ENCODE measurements at regions not wholly inside any gene's neighbourhood (a gene's known extent, or its start where the extent isn't known, plus 50 kb on each side); places are given as distances from the start of the nearest gene placed in this dataset.
"Not testable (repeated sequence)": the region's sequence is repeated elsewhere in the genome, so short reads cannot be mapped to it uniquely, and the experiment has no call there.

DNA sequence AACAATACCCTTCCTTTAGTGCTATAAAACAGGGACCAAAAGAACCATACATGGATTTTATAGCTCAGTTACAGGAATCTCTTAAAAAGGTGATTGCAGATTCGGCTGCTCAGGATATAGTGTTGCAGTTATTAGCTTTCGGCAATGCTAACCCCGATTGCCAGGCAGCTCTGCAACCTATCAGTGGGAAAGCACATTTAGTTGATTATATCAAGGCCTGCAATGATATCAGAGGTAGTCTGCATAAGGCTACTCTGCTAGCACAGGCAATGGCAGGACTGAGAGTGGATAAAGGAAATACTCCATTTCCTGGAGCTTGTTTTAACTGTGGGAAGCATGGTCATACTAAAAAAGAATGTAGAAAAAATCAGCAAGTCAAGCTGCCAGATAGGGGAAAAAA, 327.7 kb downstream of the REEP3 start:
- DNase-seq (ENCODE audit: low read depth) = not testable (repeated sequence)

DNA sequence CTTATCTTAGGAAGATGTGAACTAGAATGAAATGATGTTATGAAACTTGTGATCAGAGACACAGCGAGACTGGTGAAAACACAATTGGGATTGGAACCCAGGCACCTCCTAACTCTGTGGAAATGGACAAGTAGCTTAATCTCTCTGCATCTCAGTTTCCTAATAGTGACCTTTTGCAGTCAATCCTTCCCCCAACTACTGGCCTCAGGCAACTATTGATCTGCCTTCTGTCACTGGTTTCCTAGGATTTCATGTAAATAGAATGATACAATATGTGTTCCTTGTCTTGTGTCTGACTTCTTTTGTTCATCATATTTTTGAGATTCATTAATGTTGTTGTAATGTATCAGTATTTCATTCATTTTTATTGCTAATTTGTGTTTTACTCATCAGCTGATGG, 341.7 kb downstream of the REEP3 start:
- no peak for DNase-seq (ENCODE audit: low read depth)

DNA sequence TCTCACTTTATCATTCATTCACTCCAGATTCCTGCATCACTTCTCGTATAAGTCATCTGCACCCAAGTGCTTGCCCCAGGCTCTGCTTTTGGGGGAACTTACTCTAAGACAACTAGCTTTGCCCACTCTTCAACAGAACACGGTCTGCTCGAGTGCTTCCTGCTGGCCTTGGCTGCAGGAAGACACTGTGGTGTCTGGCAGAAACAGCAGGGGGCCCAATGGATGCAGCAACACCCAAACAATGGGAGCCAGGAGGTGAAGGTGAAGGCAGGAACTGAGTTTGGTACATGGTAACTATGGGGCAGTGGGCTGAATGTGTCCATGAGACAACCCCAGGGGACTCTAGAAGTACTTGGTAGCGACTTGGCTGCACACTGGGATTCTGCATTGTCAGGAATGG, 344.0 kb downstream of the REEP3 start:
- no peak for DNase-seq (ENCODE audit: low read depth)

DNA sequence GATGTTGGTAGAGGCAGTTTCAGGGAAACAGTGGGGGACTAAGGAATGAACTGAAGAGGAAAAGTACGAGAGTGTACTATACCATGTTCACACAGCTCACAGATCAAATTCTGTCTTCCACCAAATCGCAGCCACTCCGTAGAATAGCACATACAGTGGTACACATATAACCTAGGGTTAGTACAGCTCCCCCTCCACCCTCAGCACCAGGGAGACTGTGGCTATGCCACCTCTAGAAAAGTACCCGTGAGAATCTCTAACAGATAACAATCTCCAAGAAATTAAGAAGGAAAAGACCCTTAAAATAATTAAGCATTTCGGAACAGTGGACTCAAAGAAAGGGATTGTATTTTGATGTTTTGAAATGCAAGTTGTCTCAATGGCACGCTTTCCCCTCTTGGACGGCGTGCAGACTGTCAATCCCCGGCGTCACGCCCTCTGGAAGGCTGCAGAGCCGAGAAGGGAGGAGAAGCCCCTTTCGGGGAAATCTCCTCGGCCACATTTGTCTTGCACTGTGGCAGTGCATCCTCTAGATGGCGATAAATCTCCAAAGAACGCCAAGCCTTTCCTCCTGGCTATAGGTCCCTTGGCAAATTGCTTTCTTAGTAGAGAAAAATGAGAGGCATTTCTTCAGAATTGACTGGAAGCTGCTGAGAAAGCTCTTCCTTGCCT, 345.0 kb downstream of the REEP3 start:
- peak; percentile 41 for DNase-seq (ENCODE audit: low read depth)

DNA sequence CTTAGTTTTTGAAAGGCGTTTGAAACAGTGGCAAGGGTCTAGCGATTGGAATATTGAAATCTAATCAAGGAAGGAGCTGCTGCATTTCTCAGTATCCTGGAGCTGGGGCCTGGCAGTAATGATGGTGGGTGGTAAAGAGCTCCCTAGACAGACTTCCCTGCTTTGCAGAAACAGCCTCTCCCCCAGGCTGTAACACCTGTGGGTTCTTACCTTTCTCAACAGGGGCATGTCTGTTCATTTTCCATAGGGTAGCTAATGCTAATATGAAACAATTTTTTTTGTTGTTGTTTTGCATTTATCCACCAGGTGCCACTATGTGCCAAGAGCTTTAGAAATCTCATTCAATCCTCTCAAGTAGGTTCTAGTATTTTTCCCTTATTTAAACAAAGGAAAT, 345.5 kb downstream of the REEP3 start:
- no peak for DNase-seq (ENCODE audit: low read depth)

DNA sequence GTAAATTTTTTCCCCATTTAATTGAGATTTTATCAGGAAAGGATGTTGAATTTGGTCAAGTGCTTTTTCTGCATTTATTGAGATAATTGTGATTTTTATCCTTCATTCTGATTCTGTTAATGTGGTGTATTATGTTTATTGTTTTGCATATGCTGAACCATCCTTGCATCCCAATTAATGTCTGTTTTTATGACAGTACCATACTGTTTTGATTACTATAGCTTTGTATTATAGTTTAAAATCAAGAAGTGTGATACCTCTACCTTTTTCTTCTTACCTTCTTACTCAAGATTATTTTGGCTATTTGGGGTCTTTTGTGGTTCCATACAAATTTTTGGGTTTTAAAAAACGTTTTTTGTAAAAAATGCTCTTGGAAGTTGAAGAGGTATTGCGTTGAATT, 357.2 kb downstream of the REEP3 start:
- no peak for DNase-seq (ENCODE audit: low read depth)

DNA sequence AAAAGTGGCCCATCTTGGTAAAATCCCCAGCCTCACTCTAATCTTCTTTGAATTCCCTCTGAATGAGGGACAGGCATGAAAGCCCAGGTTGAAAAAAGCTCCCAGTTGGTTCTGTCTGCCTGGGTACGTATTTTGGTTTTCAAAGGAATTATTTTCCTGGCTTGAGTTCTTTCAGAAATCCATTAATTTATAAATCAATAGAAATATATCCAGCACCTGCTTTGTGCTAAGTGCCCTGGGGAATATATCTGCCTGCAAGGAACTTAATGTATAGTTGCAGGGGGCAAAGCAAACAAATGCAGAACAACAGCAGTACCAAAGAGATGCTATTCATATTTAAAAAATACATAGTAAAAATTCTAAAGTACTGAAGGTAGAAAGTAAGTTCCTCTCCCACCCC, 362.7 kb downstream of the REEP3 start:
- DNase-seq (ENCODE audit: low read depth) = no peak

DNA sequence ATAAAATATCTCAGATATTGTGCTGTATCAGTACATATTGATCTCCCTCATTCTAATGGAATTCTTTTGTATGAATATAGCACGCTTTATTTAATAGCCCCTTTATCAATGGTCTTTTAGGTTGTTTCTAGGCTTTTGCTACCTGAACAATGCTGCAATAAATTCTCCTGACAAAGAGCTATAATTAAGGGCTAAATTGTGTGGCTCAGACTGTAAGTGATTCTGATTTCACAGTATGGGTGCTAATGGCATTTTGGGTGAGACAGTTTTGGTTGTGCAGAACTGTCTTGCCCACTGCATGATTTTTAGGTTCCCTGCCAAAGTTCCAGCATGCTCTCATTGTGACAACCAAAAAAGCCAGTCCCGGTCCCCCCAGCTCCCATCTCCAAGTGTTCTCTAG, 363.2 kb downstream of the REEP3 start:
- DNase-seq (ENCODE audit: low read depth) = no peak

DNA sequence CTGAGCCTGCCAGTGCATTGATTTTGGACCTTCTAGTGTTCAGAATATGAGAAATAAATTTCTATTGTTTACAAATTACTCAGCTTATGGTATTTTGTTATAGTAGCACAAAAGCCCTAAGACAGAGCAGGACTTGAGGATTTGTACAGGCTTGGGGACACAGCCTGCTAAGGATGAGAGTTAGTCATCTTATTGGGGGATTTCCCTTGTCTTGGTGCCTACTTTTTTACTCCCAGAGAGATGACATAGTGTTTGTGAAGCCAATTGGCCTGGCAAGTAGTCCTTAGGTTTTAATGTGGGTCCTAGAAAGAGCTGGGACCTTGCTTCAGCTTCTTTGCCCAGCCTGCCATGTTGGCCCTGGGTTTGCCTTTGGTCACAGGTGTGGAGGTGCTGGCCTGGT, 364.0 kb downstream of the REEP3 start:
- DNase-seq (ENCODE audit: low read depth) = no peak

DNA sequence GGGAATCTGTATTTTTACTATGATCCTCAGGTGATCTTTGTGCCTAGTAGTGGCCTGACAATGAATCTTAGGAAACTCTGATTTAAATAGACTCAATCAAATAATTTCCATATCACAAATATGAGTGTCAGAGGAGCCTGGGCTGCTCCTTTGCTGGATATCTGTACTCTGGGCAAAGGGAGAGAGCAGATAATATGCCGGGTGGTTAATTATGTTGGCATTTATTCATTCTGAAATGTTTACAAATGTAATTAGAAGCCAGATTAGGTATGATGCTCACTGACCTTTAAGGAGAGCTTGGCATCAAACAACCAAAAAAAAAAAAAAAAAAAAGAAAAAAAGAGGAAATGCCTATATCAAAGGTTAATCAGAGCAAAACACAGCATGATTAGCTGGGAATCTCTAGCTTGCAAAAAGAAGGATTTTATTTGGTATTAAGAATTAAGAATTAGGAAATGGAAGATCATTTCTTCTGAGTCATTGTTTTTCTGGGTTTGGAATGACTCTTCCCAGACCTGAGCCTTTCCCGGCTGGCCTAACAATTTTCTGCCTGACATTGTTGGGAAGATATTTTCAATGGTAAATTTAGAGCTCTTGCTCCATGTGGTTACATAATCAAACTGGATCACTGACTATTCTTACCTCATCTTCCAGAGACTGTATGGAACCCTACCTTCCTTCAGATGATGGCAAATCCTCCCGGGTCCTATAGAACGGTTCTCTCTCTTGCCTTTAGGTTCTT, 365.3 kb downstream of the REEP3 start:
- DNase-seq (ENCODE audit: low read depth) = no peak

DNA sequence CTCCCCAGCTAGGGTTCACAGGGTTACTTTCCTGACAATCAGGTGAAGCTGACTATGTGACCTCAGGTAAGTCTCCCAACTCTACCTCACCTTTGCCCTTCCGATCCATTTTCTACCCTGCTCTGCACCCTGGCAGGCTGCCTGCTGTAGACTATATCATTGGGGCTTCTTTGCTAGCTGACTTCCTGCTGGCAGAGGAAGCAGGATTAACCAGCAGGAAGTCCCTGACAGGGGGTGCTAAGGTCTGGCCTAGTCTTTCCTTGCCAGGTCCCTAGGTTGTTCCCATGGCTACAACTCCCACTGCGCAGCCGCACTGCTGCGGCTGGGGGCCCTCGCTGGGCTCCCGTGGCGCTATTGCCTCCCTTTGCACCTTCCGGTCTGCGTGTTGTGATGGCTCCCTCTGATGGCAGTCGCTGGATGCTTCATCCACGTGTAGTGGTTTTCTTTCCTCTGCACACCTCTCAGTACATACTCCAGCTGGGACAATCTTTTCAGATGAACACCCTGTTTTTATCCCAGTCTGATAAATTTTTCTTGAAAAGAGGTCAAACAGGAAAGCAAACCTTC, 365.9 kb downstream of the REEP3 start:
- DNase-seq (ENCODE audit: low read depth) = no peak

DNA sequence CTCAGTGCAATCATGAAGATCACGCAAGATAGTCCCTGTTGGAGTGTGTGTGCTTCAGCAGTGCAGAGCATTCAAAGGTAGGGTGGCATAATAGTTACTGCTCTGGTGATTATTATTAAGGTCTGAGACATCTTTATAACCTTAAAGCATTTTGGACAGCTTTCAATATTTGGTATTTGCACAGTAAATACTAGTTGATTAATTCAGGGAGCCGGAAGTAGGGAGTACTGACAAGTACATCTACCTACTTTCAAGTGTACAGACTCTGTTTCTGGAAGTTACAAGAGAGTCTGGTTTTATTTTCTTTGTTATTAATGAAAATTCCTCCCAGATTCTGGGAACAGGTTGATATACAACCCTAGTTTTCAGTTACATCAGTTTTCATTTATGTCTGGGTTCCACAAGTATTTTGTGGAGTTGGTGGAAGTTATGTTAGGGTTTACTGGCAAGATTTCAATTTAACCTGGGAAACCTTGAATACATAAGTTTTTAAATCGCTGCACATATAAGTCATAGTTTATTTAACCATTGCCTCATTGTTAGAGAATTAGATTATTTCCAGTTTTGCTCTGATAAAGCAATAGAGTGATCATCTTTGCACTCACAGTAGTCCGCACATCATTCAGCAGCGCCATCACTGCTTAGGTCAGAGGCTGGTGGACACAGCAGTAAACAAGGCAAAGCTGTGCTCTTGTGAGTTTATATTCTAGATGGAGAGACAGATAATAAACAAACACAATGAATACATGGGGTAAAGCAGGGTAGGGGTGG, 366.6 kb downstream of the REEP3 start:
- no peak for DNase-seq (ENCODE audit: low read depth)

DNA sequence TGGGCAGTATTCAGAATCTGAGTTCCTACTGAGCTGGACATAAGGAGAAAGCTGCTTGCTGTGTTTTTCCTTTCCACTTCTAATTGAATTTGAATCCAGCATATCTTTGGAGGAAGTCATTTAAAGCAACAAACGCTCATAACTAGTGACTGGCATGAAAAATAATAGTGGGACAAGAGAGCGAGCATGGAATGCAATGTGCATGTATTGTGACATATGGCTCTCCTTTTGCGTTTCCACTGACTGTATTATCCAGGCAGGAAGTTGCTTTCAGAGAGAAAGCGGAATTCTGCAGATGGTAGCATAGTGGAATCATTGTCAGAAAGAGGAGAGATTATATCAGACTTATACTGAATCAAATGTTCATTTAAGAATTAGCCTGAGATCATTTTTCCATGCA, 368.6 kb downstream of the REEP3 start:
- DNase-seq (ENCODE audit: low read depth) = no peak

DNA sequence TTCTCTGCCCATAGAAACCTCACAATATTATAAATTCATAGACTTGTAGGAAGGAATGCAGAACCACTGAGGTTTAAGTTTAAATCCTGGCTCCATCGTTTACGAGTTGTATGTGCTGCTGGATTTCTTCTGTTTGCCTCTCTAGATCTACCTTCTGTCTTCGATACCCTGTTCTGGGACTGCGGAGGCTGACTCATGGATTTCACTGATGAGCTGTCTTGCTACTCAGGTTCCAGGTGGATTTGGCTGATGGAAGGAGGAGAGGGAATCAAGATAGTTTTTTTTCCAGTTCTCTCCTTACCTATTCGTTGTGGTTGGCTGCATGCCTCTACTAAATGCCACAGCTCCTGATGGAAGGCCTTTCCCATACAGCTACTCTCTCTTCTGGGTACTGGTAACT, 375.8 kb downstream of the REEP3 start:
- DNase-seq (ENCODE audit: low read depth) = no peak

DNA sequence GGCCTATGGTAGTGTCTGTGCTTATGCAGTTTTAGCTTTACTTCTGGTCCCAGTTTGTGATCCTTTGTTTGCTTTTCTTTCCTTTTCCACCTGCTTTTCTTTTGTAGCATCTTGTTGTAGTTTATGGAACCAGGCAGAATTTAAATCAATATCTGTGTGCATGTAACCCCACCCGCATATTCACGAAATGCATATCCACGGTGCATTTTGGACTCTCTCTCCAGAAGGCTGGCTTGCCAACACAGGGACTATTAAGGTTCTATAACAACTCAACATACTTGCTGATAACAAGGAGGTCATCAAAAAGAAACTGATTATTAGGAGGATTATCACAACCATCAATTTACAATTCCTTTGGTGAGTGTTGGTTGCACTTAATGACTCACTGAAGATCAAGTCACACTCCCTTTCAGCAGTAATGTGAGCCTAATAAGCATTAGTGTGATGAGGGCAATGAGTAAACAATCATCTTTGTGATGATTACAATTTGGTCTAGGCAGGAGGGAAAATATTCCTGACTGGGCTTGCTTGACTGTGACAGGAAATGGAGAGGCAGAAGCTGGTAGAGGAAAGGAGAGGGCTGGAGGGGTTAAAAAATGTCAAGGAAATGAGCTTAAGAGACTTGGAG, 378.6 kb downstream of the REEP3 start:
- DNase-seq (ENCODE audit: low read depth) = no peak

DNA sequence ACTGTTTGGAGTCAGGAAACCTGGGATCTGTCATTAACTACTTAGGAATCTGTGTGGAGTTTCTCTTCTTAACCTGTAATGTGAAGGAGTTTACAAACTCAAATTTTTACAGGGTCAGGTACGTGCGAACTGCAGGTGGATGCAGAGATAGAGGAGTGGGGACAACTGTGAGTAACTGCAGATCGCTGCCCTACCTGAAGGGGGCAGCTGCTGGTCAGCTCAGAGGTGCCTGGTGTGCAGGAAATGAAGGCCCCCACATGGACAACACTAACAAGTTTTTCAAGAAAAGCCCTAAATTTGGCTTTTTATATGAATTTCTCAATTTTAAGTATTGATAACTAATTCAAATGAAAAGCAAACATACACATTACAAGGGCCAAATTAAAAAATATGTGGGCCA, 380.0 kb downstream of the REEP3 start:
- DNase-seq (ENCODE audit: low read depth) = no peak

DNA sequence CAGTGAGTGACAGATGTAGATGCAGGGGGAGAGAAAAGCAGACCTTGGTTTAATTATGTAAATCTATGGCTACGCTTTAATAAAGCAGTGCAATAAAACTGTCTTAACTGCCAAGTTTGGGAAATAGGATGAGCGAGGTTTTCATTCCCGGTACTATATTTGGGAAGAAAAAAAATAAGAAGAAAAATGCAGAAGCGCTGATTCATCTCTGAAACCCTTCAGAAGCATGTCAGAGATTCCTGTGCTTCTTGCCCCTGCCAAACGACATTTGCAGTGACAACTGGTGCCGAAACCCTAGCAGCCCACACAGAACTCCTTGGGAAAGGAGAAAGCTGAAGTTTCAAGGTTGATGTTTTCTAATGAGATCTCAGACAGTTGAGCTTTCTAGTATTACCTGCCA, 380.7 kb downstream of the REEP3 start:
- DNase-seq (ENCODE audit: low read depth) = no peak

DNA sequence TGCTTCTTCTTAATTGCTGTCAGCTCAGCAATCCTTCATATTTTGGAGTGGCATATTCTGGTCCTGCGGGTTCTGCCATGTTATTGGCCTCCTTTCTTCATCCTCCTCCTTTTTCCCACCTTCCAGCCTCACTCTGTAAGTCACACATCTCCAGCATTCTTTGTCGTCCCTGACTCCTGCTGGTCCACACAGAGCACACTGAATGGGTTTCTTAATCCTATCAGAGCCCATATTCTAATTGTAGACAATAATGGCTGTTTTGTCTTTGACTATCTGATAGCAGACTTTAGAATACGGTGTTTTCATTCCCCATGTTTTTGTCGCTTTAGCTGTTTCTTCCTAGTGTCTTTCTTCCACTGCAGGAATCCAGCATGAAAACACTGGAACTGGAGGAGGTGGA, 389.6 kb downstream of the REEP3 start:
- no peak for DNase-seq (ENCODE audit: low read depth)

DNA sequence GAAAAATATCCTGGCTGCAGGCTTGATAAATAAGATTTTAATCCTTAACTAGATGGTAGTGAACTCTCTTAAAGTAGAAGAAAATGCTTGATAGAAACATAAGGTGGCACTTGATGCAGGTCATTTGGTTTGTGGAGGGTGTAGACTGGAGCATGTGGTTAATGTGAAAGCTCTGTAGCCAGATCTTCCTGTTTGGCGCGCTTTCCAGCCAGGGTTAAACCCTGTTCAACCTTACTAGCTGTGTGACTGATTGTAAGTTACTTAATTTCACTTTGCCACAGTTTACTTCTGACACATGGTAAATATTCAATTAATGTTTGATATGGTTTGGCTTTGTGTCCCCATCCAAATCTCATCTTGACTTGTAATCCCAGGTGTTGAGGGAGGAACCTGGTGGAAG, 394.0 kb downstream of the REEP3 start:
- no peak for DNase-seq (ENCODE audit: low read depth)

DNA sequence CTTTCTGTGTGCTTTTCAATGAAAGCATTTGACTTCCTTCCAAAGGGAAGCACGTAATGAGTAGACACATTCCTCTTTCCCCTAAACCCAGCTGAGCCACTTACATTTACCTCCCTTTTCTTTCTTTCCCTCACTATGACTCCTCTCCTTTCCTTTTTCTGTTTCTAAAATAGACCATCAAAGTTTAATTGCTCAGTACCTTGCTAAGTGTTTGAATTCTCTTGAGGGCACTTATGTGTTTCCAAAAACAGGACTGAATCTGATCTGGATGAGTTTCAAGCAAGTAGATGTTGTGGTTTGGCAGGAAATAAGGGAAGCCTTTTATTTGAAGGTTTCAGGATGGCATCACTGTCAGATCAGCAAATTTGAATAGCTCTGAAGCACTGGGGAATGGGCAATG, 396.2 kb downstream of the REEP3 start:
- no peak for DNase-seq (ENCODE audit: low read depth)

DNA sequence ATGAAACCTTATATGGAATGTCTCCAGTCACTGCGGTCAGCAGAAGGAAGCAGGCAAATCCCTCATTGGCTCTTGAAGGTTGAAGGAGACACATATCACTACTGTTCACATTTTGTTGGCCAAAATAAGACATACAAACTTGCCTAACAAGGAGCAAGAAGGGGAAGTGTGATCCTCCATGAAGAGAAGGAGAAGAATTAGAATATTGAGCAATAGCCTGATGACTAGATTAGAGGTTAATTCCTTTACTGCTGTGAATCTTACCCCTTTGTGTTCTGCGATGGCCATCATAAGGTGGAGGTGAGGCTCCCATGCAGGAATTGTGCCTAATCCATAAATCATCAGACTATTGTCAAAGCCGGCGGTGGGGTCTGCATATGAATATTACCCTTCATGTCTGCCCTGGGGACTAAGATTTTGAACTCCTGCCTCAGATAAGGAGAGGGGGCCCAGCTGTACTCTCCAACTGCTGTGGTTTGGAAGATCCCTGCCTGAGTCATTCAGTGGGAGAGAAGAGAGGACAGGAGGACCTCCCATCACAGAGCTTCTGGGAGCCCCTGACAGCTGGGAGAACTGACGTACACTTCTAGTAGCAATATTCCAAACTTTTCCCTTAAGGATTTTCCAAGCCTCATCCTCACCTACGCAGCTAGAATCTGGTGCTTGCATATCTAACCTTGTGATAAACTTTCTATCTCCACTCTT, 398.5 kb downstream of the REEP3 start:
- DNase-seq (ENCODE audit: low read depth) = no peak

DNA sequence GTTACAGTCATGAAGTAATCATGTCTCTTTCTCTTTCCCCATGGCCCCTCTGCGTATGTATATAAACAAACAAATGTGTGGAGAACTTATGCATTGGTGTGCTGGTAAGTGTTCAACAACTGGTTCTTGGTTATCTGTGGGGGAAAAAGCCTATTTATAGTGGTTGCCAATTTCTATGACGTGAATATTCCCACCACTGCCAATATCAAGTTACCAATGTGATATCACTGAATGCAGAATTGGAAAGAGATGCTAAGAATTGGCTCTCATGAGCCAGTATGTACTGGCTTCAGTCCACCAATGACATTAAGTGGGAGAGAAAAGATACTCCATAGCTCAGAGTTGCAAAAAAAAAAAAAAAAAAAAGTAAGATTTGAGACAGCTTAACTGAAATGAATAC, 399.7 kb downstream of the REEP3 start:
- DNase-seq (ENCODE audit: low read depth) = no peak

Data from HS-5 (cell line).